A673 (cell line): ENCODE measurements at regions not wholly inside any gene's neighbourhood (a gene's known extent, or its start where the extent isn't known, plus 50 kb on each side); places are given as distances from the start of the nearest gene placed in this dataset.

ENCODE experiments used
- BruUV-seq: library from RNA; stranded (reverse); fragments of 400-500 nt; replicated peaks from 2 replicates; lab custom pipeline; 2021; lab: Mats Ljungman, UMichigan
- CTCF ChIA-PET: fragments of 300-600 bp; sonication (Branson Sonifier 250); formaldehyde crosslinking; loops from one replicate; lab custom pipeline; 2022; ENCODE audit warnings: antibody characterized with exemption; lab: Charles Lee
- POLR2A ChIA-PET: fragments of 300-600 bp; sonication (Branson Sonifier 250); formaldehyde crosslinking; loops from one replicate; lab custom pipeline; 2022; ENCODE audit warnings: antibody characterized with exemption; ENCODE audit not compliant: low non-redundant PET; lab: Charles Lee
- DNase-seq: peaks from one replicate; pipeline ENCODE4 v3.0.0-alpha.2; 2015; ENCODE audit warnings: low spot score
- H3K27ac ChIP-seq: fragments of 200-600 bp; sonication (generic); 2 replicates; pipeline ENCODE4 v1.5.1; 2016; ENCODE audit warnings: mixed run types, low read depth, mild to moderate bottlenecking, mixed read lengths, antibody characterized with exemption, low read length; ENCODE audit not compliant: poor library complexity, severe bottlenecking
- H3K27me3 ChIP-seq: fragments of 200-600 bp; sonication (generic); replicated peaks from 2 replicates; pipeline ENCODE4 v1.6.1; 2017; ENCODE audit warnings: mixed run types, low read depth, mild to moderate bottlenecking, mixed read lengths, antibody characterized with exemption, low read length; ENCODE audit not compliant: insufficient read depth, poor library complexity
- H3K36me3 ChIP-seq: fragments of 200-600 bp; sonication (generic); 2 replicates; pipeline ENCODE4 v1.6.1; 2016; ENCODE audit warnings: mixed run types, mild to moderate bottlenecking, mixed read lengths, antibody characterized with exemption, low read length; ENCODE audit not compliant: insufficient read depth, poor library complexity, severe bottlenecking
- H3K4me1 ChIP-seq: fragments of 200-600 bp; sonication (generic); 2 replicates; pipeline ENCODE4 v1.6.1; 2017; ENCODE audit warnings: mixed run types, mild to moderate bottlenecking, mixed read lengths, antibody characterized with exemption, low read length; ENCODE audit not compliant: insufficient read depth, poor library complexity, severe bottlenecking
- H3K4me3 ChIP-seq: fragments of 200-600 bp; sonication (generic); 2 replicates; pipeline ENCODE4 v1.5.1; 2016; ENCODE audit warnings: low read depth, mixed run types, mild to moderate bottlenecking, mixed read lengths, low read length; ENCODE audit not compliant: poor library complexity, severe bottlenecking
- H3K9me3 ChIP-seq: fragments of 200-600 bp; sonication (generic); 2 replicates; pipeline ENCODE4 v1.6.1; 2016; ENCODE audit warnings: mixed run types, low read depth, mild to moderate bottlenecking, mixed read lengths, antibody characterized with exemption, low read length; ENCODE audit not compliant: poor library complexity, severe bottlenecking
- CTCF ChIP-seq: fragments of 300-800, 200-600 bp; sonication (generic); conservative IDR thresholded peaks from 2 replicates; pipeline ENCODE4 v1.5.1; 2017; ENCODE audit warnings: low read depth, mild to moderate bottlenecking, antibody characterized with exemption, low read length, moderate library complexity, mixed read lengths
- EZH2 ChIP-seq: fragments of 200-600 bp; sonication (generic); IDR thresholded peaks from 2 replicates; pipeline ENCODE4 v1.6.1; 2017; ENCODE audit warnings: borderline replicate concordance, low read depth, mild to moderate bottlenecking, mixed read lengths, antibody characterized with exemption, low read length; ENCODE audit not compliant: poor library complexity, severe bottlenecking
- intact Hi-C: fragments of 100-400 bp; cut with micrococcal nuclease; formaldehyde crosslinking; loops from one replicate; pipeline ENCODE4 v1.10.0; 2022; ENCODE audit not compliant: unreplicated experiment

GRCh38 chr12:66829660-66830325 lies 150.9 kb upstream of the GRIP1 start:
- peaks cover 4% of the 10 kb centered on the region for H3K27me3 ChIP-seq
- H3K4me1 ChIP-seq: no peaks in the 10 kb centered on the region
- BruUV-seq: no TSS peak
- no peaks in the 10 kb centered on the region for H3K9me3 ChIP-seq
- no peak overlapping the region for H3K27ac ChIP-seq
- intact Hi-C loops: no loop called here
- H3K36me3 ChIP-seq: no peaks in the 10 kb centered on the region
- POLR2A ChIA-PET: no interaction called here
- CTCF ChIA-PET: no interaction called here
- no peak for DNase-seq
- TF ChIP-seq CTCF (no peak), EZH2 (no peak)
- H3K4me3 ChIP-seq: no peak overlapping the region

- Histone ChIP-seq H3K27me3 (peaks cover 4% of the 10 kb centered on the region), H3K4me1 (no peaks in the 10 kb centered on the region), H3K9me3 (no peaks in the 10 kb centered on the region), H3K36me3 (no peaks in the 10 kb centered on the region), H3K4me3 (no peak overlapping the region), H3K27ac (no peak overlapping the region)
- TF ChIP-seq CTCF (no peak), EZH2 (no peak)
- intact Hi-C loops: no loop called here
- ChIA-PET CTCF (no interaction called here), POLR2A (no interaction called here)
- BruUV-seq: no TSS peak
- DNase-seq: no peak
These were observed 152.6 kb upstream of the GRIP1 start for GRCh38 chr12:66831495-66831894.

GRCh38 chr12:66832997-66833396 lies 154.1 kb upstream of the GRIP1 start:
- ChIA-PET CTCF (no interaction called here), POLR2A (no interaction called here)
- intact Hi-C loops: no loop called here
- TF ChIP-seq CTCF: no peak
- no peak for TF ChIP-seq EZH2
- Histone ChIP-seq H3K4me1 (no peaks in the 10 kb centered on the region), H3K27ac (no peak overlapping the region), H3K27me3 (peaks cover 4% of the 10 kb centered on the region), H3K9me3 (no peaks in the 10 kb centered on the region), H3K36me3 (no peaks in the 10 kb centered on the region), H3K4me3 (no peak overlapping the region)
- DNase-seq: no peak
- no TSS peak for BruUV-seq
